ENCODE measurements at regions not wholly inside any gene's neighbourhood (a gene's known extent, or its start where the extent isn't known, plus 50 kb on each side); places are given as distances from the start of the nearest gene placed in this dataset.

DNA sequence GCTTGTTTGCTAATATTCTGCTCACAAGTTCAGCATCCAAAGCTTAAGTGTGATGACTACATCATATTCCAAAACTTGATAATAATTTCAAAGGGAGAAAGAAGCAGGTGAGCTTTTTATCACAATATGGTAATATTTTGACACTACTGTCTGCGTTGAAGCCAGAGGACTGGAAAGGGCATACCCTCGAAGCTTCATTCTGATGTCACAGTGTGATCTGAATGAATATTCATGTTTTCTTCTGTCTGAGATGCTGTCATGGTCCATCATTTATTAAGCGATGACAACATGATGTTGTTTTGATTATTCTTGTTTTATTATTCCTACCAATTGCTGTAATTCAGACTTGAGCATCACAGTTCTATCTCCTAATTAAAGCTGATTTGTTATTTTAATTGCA is 625.4 kb downstream of the ZPLD1 start:
- no peak overlapping the region for H3K9ac ChIP-seq (ENCODE audit: insufficient read depth in 1 of 2, low read length in 2 of 2)
- TF ChIP-seq, protein P1, sequence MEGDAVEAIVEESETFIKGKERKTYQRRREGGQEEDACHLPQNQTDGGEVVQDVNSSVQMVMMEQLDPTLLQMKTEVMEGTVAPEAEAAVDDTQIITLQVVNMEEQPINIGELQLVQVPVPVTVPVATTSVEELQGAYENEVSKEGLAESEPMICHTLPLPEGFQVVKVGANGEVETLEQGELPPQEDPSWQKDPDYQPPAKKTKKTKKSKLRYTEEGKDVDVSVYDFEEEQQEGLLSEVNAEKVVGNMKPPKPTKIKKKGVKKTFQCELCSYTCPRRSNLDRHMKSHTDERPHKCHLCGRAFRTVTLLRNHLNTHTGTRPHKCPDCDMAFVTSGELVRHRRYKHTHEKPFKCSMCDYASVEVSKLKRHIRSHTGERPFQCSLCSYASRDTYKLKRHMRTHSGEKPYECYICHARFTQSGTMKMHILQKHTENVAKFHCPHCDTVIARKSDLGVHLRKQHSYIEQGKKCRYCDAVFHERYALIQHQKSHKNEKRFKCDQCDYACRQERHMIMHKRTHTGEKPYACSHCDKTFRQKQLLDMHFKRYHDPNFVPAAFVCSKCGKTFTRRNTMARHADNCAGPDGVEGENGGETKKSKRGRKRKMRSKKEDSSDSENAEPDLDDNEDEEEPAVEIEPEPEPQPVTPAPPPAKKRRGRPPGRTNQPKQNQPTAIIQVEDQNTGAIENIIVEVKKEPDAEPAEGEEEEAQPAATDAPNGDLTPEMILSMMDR (IDR thresholded peaks at IDR 0.05; ENCODE audit: control extremely low read depth, extremely low read depth): no peak
- ATAC-seq (ENCODE audit: insufficient read depth, low FRiP score) (no peak), DNase-seq (no peak)
- no peaks in the 10 kb centered on the region for H3K4me1 ChIP-seq (ENCODE audit: control insufficient read depth in 5 of 5, insufficient read depth in 5 of 5, low read length in 5 of 5)
- no peaks in the 10 kb centered on the region for H3K36me3 ChIP-seq (ENCODE audit: control insufficient read depth in 4 of 4, insufficient read depth in 4 of 4, low read length in 4 of 4)
- 90 to 98% methylated on average over 3 of the region's 3 CpGs for WGBS, 2 donors
- no peaks in the 10 kb centered on the region for H3K9me3 ChIP-seq (ENCODE audit: control insufficient read depth in 4 of 4, insufficient read depth in 3 of 4, low read length in 3 of 4)
- H3K27me3 ChIP-seq (ENCODE audit: control insufficient read depth in 3 of 3, insufficient read depth in 3 of 3, low read length in 2 of 3): no peaks in the 10 kb centered on the region
- no peak overlapping the region for H3K27ac ChIP-seq (ENCODE audit: low read depth in 1 of 2, low read length in 1 of 2)
- H3K4me3 ChIP-seq: no peak overlapping the region

- ATAC-seq (ENCODE audit: insufficient read depth, low FRiP score) (no peak), DNase-seq (no peak)
- no peak overlapping the region for H3K4me3 ChIP-seq
- no peaks in the 10 kb centered on the region for H3K27me3 ChIP-seq (ENCODE audit: control insufficient read depth in 3 of 3, insufficient read depth in 3 of 3, low read length in 2 of 3)
- TF ChIP-seq, protein P1 (IDR thresholded peaks at IDR 0.05; ENCODE audit: control extremely low read depth, extremely low read depth): no peak
- no peak overlapping the region for H3K9ac ChIP-seq (ENCODE audit: insufficient read depth in 1 of 2, low read length in 2 of 2)
- no peak overlapping the region for H3K27ac ChIP-seq (ENCODE audit: low read depth in 1 of 2, low read length in 1 of 2)
- no peaks in the 10 kb centered on the region for H3K36me3 ChIP-seq (ENCODE audit: control insufficient read depth in 4 of 4, insufficient read depth in 4 of 4, low read length in 4 of 4)
- H3K4me1 ChIP-seq (ENCODE audit: control insufficient read depth in 5 of 5, insufficient read depth in 5 of 5, low read length in 5 of 5): no peaks in the 10 kb centered on the region
- WGBS, 2 donors: 76 to 80% methylated on average over 2 of the region's 2 CpGs
- H3K9me3 ChIP-seq (ENCODE audit: control insufficient read depth in 4 of 4, insufficient read depth in 3 of 4, low read length in 3 of 4): no peaks in the 10 kb centered on the region
These were observed 633.1 kb downstream of the ZPLD1 start for GRCh38 chr3:103067963-103068362.

DNA sequence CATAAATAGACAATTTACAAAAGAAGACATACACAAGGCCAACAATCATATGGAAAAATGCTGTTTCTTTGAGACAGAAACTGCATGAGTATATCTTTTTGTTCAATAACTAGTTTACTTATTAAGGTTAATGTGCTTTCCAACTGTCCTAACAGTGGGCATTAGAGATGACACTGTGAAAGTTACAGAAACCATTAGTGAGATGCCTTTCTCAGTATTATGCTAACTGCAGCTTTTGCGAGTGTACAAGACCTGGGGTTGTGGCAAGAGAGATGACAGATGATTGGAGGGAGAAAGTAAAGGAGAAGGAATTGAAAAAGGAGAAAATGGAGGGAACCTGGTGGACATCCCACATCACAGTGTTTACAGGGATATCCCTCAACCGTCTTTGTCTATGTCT is 640.5 kb downstream of the ZPLD1 start:
- H3K27ac ChIP-seq (ENCODE audit: low read depth in 1 of 2, low read length in 1 of 2): no peak overlapping the region
- H3K27me3 ChIP-seq (ENCODE audit: control insufficient read depth in 3 of 3, insufficient read depth in 3 of 3, low read length in 2 of 3): no peaks in the 10 kb centered on the region
- no peak overlapping the region for H3K4me3 ChIP-seq
- H3K9me3 ChIP-seq (ENCODE audit: control insufficient read depth in 4 of 4, insufficient read depth in 3 of 4, low read length in 3 of 4): no peaks in the 10 kb centered on the region
- ATAC-seq (ENCODE audit: insufficient read depth, low FRiP score) (no peak), DNase-seq (no peak)
- no peaks in the 10 kb centered on the region for H3K36me3 ChIP-seq (ENCODE audit: control insufficient read depth in 4 of 4, insufficient read depth in 4 of 4, low read length in 4 of 4)
- TF ChIP-seq, protein P1 (IDR thresholded peaks at IDR 0.05; ENCODE audit: control extremely low read depth, extremely low read depth): no peak
- H3K9ac ChIP-seq (ENCODE audit: insufficient read depth in 1 of 2, low read length in 2 of 2): no peak overlapping the region
- no peaks in the 10 kb centered on the region for H3K4me1 ChIP-seq (ENCODE audit: control insufficient read depth in 5 of 5, insufficient read depth in 5 of 5, low read length in 5 of 5)
- WGBS, 2 donors: 84 to 86% methylated on average over 2 of the region's 2 CpGs

DNA sequence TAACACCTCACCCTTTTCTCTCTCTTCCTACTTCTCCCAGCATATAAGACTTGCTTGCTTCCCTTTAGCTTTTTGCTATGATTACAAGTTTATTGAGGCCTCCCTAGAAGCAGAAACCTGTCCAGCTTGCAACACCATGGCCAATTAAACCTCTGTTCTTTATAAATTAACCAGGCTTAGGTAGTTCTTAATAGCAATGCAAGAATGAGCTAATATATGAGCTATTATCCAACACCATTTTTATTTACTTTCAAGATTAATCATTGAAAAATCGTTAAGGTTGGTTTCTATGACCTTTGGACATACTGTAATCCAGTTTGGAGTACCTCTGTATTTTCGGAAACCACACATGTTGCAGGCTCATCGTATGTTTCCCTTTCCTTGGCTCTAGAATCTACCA is 643.1 kb downstream of the ZPLD1 start:
- ATAC-seq (ENCODE audit: insufficient read depth, low FRiP score): no peak
- Histone ChIP-seq H3K36me3 (ENCODE audit: control insufficient read depth in 4 of 4, insufficient read depth in 4 of 4, low read length in 4 of 4) (no peaks in the 10 kb centered on the region), H3K27ac (ENCODE audit: low read depth in 1 of 2, low read length in 1 of 2) (no peak overlapping the region), H3K4me3 (no peak overlapping the region), H3K9ac (ENCODE audit: insufficient read depth in 1 of 2, low read length in 2 of 2) (no peak overlapping the region), H3K9me3 (ENCODE audit: control insufficient read depth in 4 of 4, insufficient read depth in 3 of 4, low read length in 3 of 4) (no peaks in the 10 kb centered on the region), H3K4me1 (ENCODE audit: control insufficient read depth in 5 of 5, insufficient read depth in 5 of 5, low read length in 5 of 5) (no peaks in the 10 kb centered on the region), H3K27me3 (ENCODE audit: control insufficient read depth in 3 of 3, insufficient read depth in 3 of 3, low read length in 2 of 3) (no peaks in the 10 kb centered on the region)
- WGBS, 2 donors: 77 to 86% methylated on average over 3 of the region's 3 CpGs
- no peak for DNase-seq
- TF ChIP-seq, protein P1 (IDR thresholded peaks at IDR 0.05; ENCODE audit: control extremely low read depth, extremely low read depth): no peak

Measured in lung (tissue), 11 donors.